PC-9 (cell line): ENCODE measurements at regions not wholly inside any gene's neighbourhood (a gene's known extent, or its start where the extent isn't known, plus 50 kb on each side); places are given as distances from the start of the nearest gene placed in this dataset.

Source experiments
- BruUV-seq: library from RNA; stranded (reverse); fragments of 400-500 nt; replicated peaks from 2 replicates; lab custom pipeline; 2021; lab: Mats Ljungman, UMichigan
- CTCF ChIA-PET: fragments of 300-600 bp; sonication (Branson Sonifier 250); formaldehyde crosslinking; loops from one replicate; lab custom pipeline; 2022; ENCODE audit warnings: antibody characterized with exemption; lab: Charles Lee
- POLR2A ChIA-PET: fragments of 300-600 bp; sonication (Branson Sonifier 250); formaldehyde crosslinking; loops from one replicate; lab custom pipeline; 2022; ENCODE audit warnings: antibody characterized with exemption; ENCODE audit not compliant: unreplicated experiment; lab: Charles Lee
- DNase-seq, 2 experiments: peaks; one replicate each; pipeline versions ENCODE4 v3.0.0 to v3.0.0-alpha.2; 2015 to 2022; ENCODE audit warnings: mixed read lengths in 1 of 2
- H2AFZ ChIP-seq: fragments of 200-600 bp; sonication (generic); 2 replicates; pipeline ENCODE4 v1.8.1; 2017; ENCODE audit warnings: antibody characterized with exemption
- H3F3A ChIP-seq: fragments of 200-600 bp; sonication (generic); 2 replicates; pipeline ENCODE4 v1.8.1; 2017; ENCODE audit warnings: antibody characterized with exemption, mild to moderate bottlenecking, low read depth; ENCODE audit not compliant: insufficient read depth
- H3K27ac ChIP-seq: fragments of 200-600 bp; sonication (generic); 2 replicates; pipeline ENCODE4 v1.6.1; 2016; ENCODE audit warnings: mixed run types
- H3K27me3 ChIP-seq: fragments of 200-600 bp; sonication (generic); 2 replicates; pipeline ENCODE4 v1.6.1; 2016; ENCODE audit warnings: low read depth, mixed run types; ENCODE audit not compliant: insufficient read depth
- H3K36me3 ChIP-seq: fragments of 200-600 bp; sonication (generic); 2 replicates; pipeline ENCODE4 v1.6.1; 2016; ENCODE audit warnings: low read depth, mixed run types
- H3K4me1 ChIP-seq: fragments of 200-600 bp; sonication (generic); replicated peaks from 2 replicates; pipeline ENCODE4 v1.6.1; 2016; ENCODE audit warnings: mixed run types; ENCODE audit not compliant: insufficient read depth
- H3K4me2 ChIP-seq: fragments of 200-600 bp; sonication (generic); 2 replicates; pipeline ENCODE4 v1.6.1; 2017; ENCODE audit warnings: mixed run types
- H3K4me3 ChIP-seq: fragments of 200-600 bp; sonication (generic); 2 replicates; pipeline ENCODE4 v1.6.1; 2016; ENCODE audit warnings: mixed run types
- H3K79me2 ChIP-seq: fragments of 200-600 bp; sonication (generic); 2 replicates; pipeline ENCODE4 v1.6.1; 2017; ENCODE audit warnings: low read depth, mixed run types
- H3K9me2 ChIP-seq: fragments of 200-600 bp; sonication (generic); 2 replicates; pipeline ENCODE4 v1.8.1; 2017; ENCODE audit warnings: mild to moderate bottlenecking; ENCODE audit not compliant: insufficient read depth
- H3K9me3 ChIP-seq: fragments of 200-600 bp; sonication (generic); 2 replicates; pipeline ENCODE4 v1.8.1; 2016; ENCODE audit warnings: low read depth; ENCODE audit not compliant: insufficient read depth
- H4K20me1 ChIP-seq: fragments of 200-600 bp; sonication (generic); 2 replicates; pipeline ENCODE4 v1.8.1; 2017; ENCODE audit not compliant: insufficient read depth
- EZH2 ChIP-seq: fragments of 200-600 bp; sonication (generic); IDR thresholded peaks from 2 replicates; pipeline ENCODE4 v1.8.0; 2017; ENCODE audit warnings: antibody characterized with exemption, low read depth
- intact Hi-C: fragments of 100-400 bp; cut with micrococcal nuclease; formaldehyde crosslinking; loops from one replicate; pipeline ENCODE4 v1.10.0; 2022; ENCODE audit not compliant: unreplicated experiment
- TF ChIP-seq, protein P1 (sequence below): fragments of 200-600 bp; sonication (generic); conservative IDR thresholded peaks from 2 replicates; pipeline ENCODE4 v1.6.1; 2017; ENCODE audit warnings: mixed run types, antibody characterized with exemption, mild to moderate bottlenecking, moderate library complexity

- peak overlapping the region; percentile 73 for H2AFZ ChIP-seq
Measured at GRCh38 chr1:169044296-169044695, 62.2 kb upstream of the ATP1B1 start.

GRCh38 chr1:169044971-169045370 is 61.5 kb upstream of the ATP1B1 start:
- Histone ChIP-seq H3K27me3 (no peaks in the 10 kb centered on the region), H3K36me3 (no peaks in the 10 kb centered on the region), H3K9me2 (no peaks in the 10 kb centered on the region), H3K4me1 (peaks cover 34% of the 10 kb centered on the region), H3K79me2 (no peaks in the 10 kb centered on the region), H3K4me3 (no peak overlapping the region), H3K4me2 (no peak overlapping the region), H4K20me1 (no peaks in the 10 kb centered on the region), H2AFZ (no peak overlapping the region), H3K9me3 (no peaks in the 10 kb centered on the region), H3F3A (no peaks in the 10 kb centered on the region; the same call in 1 of the 2 replicates), H3K27ac (no peak overlapping the region)
- POLR2A ChIA-PET: no interaction called here
- no peak for DNase-seq
- no TSS peak for BruUV-seq
- TF ChIP-seq EZH2: no peak
- TF ChIP-seq, protein P1, sequence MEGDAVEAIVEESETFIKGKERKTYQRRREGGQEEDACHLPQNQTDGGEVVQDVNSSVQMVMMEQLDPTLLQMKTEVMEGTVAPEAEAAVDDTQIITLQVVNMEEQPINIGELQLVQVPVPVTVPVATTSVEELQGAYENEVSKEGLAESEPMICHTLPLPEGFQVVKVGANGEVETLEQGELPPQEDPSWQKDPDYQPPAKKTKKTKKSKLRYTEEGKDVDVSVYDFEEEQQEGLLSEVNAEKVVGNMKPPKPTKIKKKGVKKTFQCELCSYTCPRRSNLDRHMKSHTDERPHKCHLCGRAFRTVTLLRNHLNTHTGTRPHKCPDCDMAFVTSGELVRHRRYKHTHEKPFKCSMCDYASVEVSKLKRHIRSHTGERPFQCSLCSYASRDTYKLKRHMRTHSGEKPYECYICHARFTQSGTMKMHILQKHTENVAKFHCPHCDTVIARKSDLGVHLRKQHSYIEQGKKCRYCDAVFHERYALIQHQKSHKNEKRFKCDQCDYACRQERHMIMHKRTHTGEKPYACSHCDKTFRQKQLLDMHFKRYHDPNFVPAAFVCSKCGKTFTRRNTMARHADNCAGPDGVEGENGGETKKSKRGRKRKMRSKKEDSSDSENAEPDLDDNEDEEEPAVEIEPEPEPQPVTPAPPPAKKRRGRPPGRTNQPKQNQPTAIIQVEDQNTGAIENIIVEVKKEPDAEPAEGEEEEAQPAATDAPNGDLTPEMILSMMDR: no peak
- CTCF ChIA-PET: no interaction called here
- intact Hi-C loops: no loop called here

More at GRCh38 chr1:169044296-169044695, 62.2 kb upstream of the ATP1B1 start:
- Histone ChIP-seq H3K9me2 (no peaks in the 10 kb centered on the region), H3K27me3 (no peaks in the 10 kb centered on the region), H3K4me1 (peaks cover 34% of the 10 kb centered on the region), H3K27ac (peak overlapping the region; percentile 10; the same call in 1 of the 2 replicates), H4K20me1 (no peaks in the 10 kb centered on the region), H3K79me2 (no peaks in the 10 kb centered on the region), H3K36me3 (no peaks in the 10 kb centered on the region), H3F3A (no peaks in the 10 kb centered on the region; the same call in 1 of the 2 replicates), H3K4me3 (no peak overlapping the region), H3K4me2 (peak overlapping the region; percentile 51), H3K9me3 (no peaks in the 10 kb centered on the region)
- peak in 1 of 2 experiments; percentile 57 for DNase-seq
- no TSS peak for BruUV-seq
- POLR2A ChIA-PET: no interaction called here
- intact Hi-C loops: no loop called here
- TF ChIP-seq, protein P1: no peak
- no peak for TF ChIP-seq EZH2
- CTCF ChIA-PET: no interaction called here

- H3K4me3 ChIP-seq: no peak overlapping the region
- H2AFZ ChIP-seq: no peak overlapping the region
- ChIA-PET POLR2A (no interaction called here), CTCF (no interaction called here)
- H3K36me3 ChIP-seq: no peaks in the 10 kb centered on the region
- no peak overlapping the region for H3K4me2 ChIP-seq
- BruUV-seq: no TSS peak
- no peak overlapping the region for H3K27ac ChIP-seq
- no peaks in the 10 kb centered on the region; the same call in 1 of the 2 replicates for H3F3A ChIP-seq
- no peaks in the 10 kb centered on the region for H3K27me3 ChIP-seq
- peaks cover 34% of the 10 kb centered on the region for H3K4me1 ChIP-seq
- no peak for TF ChIP-seq EZH2
- TF ChIP-seq, protein P1: no peak
- no peaks in the 10 kb centered on the region for H4K20me1 ChIP-seq
- DNase-seq: no peak
- intact Hi-C loops: no loop called here
- H3K79me2 ChIP-seq: no peaks in the 10 kb centered on the region
- H3K9me3 ChIP-seq: no peaks in the 10 kb centered on the region
- H3K9me2 ChIP-seq: no peaks in the 10 kb centered on the region
Measured at GRCh38 chr1:169046671-169047070, 59.8 kb upstream of the ATP1B1 start.
